ENCODE measurements at regions not wholly inside any gene's neighbourhood (a gene's known extent, or its start where the extent isn't known, plus 50 kb on each side); places are given as distances from the start of the nearest gene placed in this dataset.

GRCh38 chr2:121860033-121860757 is 104.7 kb downstream of the TSN start (continued):
- TF ChIP-seq BACH1 (tag; IDR thresholded peaks at IDR 0.05) = peak; percentile 70
- TF ChIP-seq SLC30A9 (CRISPR knock-in tag; IDR thresholded peaks at IDR 0.05) = no peak
- TF ChIP-seq NFE2 (IDR thresholded peaks at IDR 0.05; ENCODE audit: low read depth) = peak; percentile 50; the same call in 1 of the 2 replicates
- TF ChIP-seq CBFA2T3 (IDR thresholded peaks at IDR 0.05) = no peak
- TF ChIP-seq NR4A1 (CRISPR knock-in tag; IDR thresholded peaks at IDR 0.05) = no peak
- TF ChIP-seq NR4A1 (tag; IDR thresholded peaks at IDR 0.05) = 0 out of 2 replicates have a peak, but pooled peaks have one; percentile 28
- no peak for TF ChIP-seq AFF1 (IDR thresholded peaks at IDR 0.05; ENCODE audit: low read depth in 1 of 2, partially characterized antibody in 2 of 2)
- no peak for TF ChIP-seq HNRNPK (IDR thresholded peaks at IDR 0.05; ENCODE audit: low read depth, low read length, poor library complexity, severe bottlenecking)
- no peak for TF ChIP-seq CEBPG (CRISPR knock-in tag; IDR thresholded peaks at IDR 0.05)
- peak; percentile 53 to 58; a peak in 3 of 4 replicates for TF ChIP-seq CEBPG (tag; conservative IDR thresholded peaks at IDR 0.05 in 1 of 2, IDR thresholded peaks at IDR 0.05 in 1 of 2)
- no peak for TF ChIP-seq FOXJ2 (tag; IDR thresholded peaks at IDR 0.05)
- 0 out of 2 replicates have a peak, but pooled peaks have one; percentile 22 for TF ChIP-seq USF2 (CRISPR knock-in tag; IDR thresholded peaks at IDR 0.05)
- peak; percentile 37; the same call in 1 of the 2 replicates for TF ChIP-seq C11orf30 (IDR thresholded peaks at IDR 0.05; ENCODE audit: low read depth)
